Stomach (tissue), 8 donors: ENCODE measurements at regions not wholly inside any gene's neighbourhood (a gene's known extent, or its start where the extent isn't known, plus 50 kb on each side); places are given as distances from the start of the nearest gene placed in this dataset.

Experiments used
- DNase-seq, 2 donors: peaks; one replicate each; pipeline versions ENCODE4 v3.0.0 to v3.0.0-alpha.2; 2013 to 2019
- H3K27ac ChIP-seq, 5 donors: fragments of 200-600 bp in 4 of 5; sonication (generic) in 4 of 5; one replicate each; pipeline ENCODE4 v1.5.1; 2013 to 2019; ENCODE audit warnings: mild to moderate bottlenecking in 1 of 5, moderate library complexity in 1 of 5
- H3K27me3 ChIP-seq, 3 donors: fragments of 200-600 bp; sonication (generic); one replicate each; pipeline ENCODE4 v1.5.1; 2017 to 2019; ENCODE audit warnings: mixed run types in 1 of 3
- H3K36me3 ChIP-seq, 4 donors: fragments of 200-600 bp; sonication (generic); 1 replicate in 3 of 4; 2 replicates in 1 of 4; pipeline ENCODE4 v1.5.1; 2016 to 2019
- H3K4me1 ChIP-seq, 4 donors: fragments of 200-600 bp; sonication (generic); one replicate each; pipeline ENCODE4 v1.5.1; 2016 to 2019
- H3K4me3 ChIP-seq, 4 donors: fragments of 200-600 bp; sonication (generic) in 3 of 4; one replicate each; pipeline ENCODE4 v1.5.1; 2016 to 2019; ENCODE audit warnings: mild to moderate bottlenecking in 1 of 4
- H3K9me3 ChIP-seq, 4 donors: fragments of 200-600 bp; sonication (generic); one replicate each; pipeline ENCODE4 v1.5.1; 2016 to 2019
- EP300 ChIP-seq: sonication (generic); formaldehyde crosslinking; IDR thresholded peaks from one replicate; pipeline ENCODE4 v1.6.1; 2017; ENCODE audit warnings: antibody characterized with exemption
- POLR2A ChIP-seq, 4 donors: fragments of 450-650 bp; IDR thresholded peaks; one replicate each; pipeline ENCODE4 v1.6.1; 2016; ENCODE audit warnings: antibody characterized with exemption in 4 of 4, control low read depth in 2 of 4, mild to moderate bottlenecking in 1 of 4, moderate library complexity in 1 of 4
- POLR2AphosphoS5 ChIP-seq, 3 donors: sonication (generic); formaldehyde crosslinking; IDR thresholded peaks; one replicate each; pipeline ENCODE4 v1.6.1; 2016; ENCODE audit warnings: antibody characterized with exemption in 3 of 3
- WGBS, 5 donors: extraction: QIAGEN DNeasy Blood & Tissue Kit in 3 of 5; methylation state at CpG; one replicate each; pipeline versions ENCODE4 v1.1.5 to v1.1.7; 2013 to 2018; 5-methylcytosine and 5-hydroxymethylcytosine counted together
- intact Hi-C: fragments of 100-400 bp; cut with DNase I; formaldehyde crosslinking; loops from one replicate; pipeline ENCODE4 v1.15.1; 2023; ENCODE audit warnings: low total_unique reads
- TF ChIP-seq, protein P1 (sequence below), 7 experiments: fragments of 450-650 bp in 4 of 7; fragments of 200-600 bp in 3 of 7; sonication (generic) in 3 of 7; IDR thresholded peaks; one replicate each; pipeline ENCODE4 v1.5.1; 2016 to 2019; ENCODE audit warnings: antibody characterized with exemption in 7 of 7, control low read depth in 2 of 7, mild to moderate bottlenecking in 1 of 7
- donor health status: healthy with polysubstance abuse.
- donor health status: Bipolar disorder and iron deficiency.
- donor health status: healthy.

DNA sequence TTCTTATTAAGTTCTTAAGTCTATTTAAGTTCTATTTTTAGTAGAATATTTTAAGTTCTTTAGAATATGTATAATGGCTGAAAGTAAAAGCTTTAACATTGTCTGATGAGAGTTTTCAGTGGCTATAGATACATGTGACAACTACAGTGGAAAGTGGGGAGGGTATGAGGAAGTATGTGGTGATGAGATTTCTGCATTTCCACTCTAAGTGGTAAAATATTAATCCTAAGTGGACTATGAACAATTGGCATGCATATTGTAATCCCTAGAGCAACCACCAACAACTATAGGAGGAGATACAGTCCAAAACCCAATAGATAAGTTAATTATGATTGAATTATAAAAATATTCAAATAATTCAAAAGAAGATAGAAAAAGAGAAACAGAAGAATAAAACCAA lies 183.6 kb downstream of the GADD45G start:
- H3K9me3 ChIP-seq: no peaks in the 10 kb centered on the region
- H3K27me3 ChIP-seq: no peaks in the 10 kb centered on the region
- no peaks in the 10 kb centered on the region for H3K36me3 ChIP-seq
- no peak overlapping the region for H3K27ac ChIP-seq
- H3K4me3 ChIP-seq: no peak overlapping the region
- peaks cover 0 to 8% (median 0%) of the 10 kb centered on the region in 4 donors for H3K4me1 ChIP-seq
- intact Hi-C loops: no loop called here
- TF ChIP-seq POLR2AphosphoS5 (IDR thresholded peaks at IDR 0.05): no peak
- no peak for TF ChIP-seq EP300
- TF ChIP-seq POLR2A (IDR thresholded peaks at IDR 0.05): no peak
- TF ChIP-seq, protein P1, sequence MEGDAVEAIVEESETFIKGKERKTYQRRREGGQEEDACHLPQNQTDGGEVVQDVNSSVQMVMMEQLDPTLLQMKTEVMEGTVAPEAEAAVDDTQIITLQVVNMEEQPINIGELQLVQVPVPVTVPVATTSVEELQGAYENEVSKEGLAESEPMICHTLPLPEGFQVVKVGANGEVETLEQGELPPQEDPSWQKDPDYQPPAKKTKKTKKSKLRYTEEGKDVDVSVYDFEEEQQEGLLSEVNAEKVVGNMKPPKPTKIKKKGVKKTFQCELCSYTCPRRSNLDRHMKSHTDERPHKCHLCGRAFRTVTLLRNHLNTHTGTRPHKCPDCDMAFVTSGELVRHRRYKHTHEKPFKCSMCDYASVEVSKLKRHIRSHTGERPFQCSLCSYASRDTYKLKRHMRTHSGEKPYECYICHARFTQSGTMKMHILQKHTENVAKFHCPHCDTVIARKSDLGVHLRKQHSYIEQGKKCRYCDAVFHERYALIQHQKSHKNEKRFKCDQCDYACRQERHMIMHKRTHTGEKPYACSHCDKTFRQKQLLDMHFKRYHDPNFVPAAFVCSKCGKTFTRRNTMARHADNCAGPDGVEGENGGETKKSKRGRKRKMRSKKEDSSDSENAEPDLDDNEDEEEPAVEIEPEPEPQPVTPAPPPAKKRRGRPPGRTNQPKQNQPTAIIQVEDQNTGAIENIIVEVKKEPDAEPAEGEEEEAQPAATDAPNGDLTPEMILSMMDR (IDR thresholded peaks at IDR 0.05): no peak
- no peak for DNase-seq

DNA sequence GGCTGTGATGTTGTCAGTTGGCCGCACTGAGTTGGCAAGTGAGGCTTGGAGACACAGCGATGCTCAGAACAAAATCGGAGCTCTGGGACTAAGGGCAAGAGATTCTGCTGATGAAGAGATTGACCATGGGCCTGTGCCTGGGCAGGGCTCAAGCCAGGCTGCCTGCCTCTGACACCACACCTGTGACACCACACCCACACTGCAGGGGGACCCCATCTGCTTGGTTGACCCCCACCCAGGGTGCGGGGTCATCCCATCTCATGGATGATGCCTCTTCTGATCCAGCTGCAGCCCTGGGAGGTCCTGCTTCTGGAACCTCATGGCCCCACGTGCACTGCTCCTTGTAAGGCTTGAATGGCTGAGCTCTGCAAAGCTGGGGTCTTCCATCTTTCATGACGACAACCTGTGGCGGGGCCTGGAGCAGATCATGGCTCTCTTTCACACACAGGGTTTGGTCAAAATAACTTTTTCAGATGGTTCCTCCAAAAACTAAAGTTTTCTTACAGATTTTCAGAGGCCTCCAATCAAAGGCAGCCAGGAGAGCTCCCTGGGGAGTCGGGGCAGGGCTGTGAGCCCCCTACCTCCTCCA lies 185.2 kb downstream of the GADD45G start:
- no peaks in the 10 kb centered on the region for H3K36me3 ChIP-seq
- intact Hi-C loops: no loop called here
- H3K4me1 ChIP-seq: peaks cover 0 to 8% (median 0%) of the 10 kb centered on the region in 4 donors
- H3K27ac ChIP-seq: no peak overlapping the region
- H3K4me3 ChIP-seq: no peak overlapping the region
- 90 to 98% (median 94%) methylated on average over 7 to 8 of the region's 8 CpGs for WGBS, 5 donors
- no peaks in the 10 kb centered on the region for H3K9me3 ChIP-seq
- no peaks in the 10 kb centered on the region for H3K27me3 ChIP-seq
- no peak for DNase-seq
- no peak for TF ChIP-seq EP300
- no peak for TF ChIP-seq POLR2A (IDR thresholded peaks at IDR 0.05)
- TF ChIP-seq POLR2AphosphoS5 (IDR thresholded peaks at IDR 0.05): no peak
- TF ChIP-seq, protein P1 (IDR thresholded peaks at IDR 0.05): no peak

DNA sequence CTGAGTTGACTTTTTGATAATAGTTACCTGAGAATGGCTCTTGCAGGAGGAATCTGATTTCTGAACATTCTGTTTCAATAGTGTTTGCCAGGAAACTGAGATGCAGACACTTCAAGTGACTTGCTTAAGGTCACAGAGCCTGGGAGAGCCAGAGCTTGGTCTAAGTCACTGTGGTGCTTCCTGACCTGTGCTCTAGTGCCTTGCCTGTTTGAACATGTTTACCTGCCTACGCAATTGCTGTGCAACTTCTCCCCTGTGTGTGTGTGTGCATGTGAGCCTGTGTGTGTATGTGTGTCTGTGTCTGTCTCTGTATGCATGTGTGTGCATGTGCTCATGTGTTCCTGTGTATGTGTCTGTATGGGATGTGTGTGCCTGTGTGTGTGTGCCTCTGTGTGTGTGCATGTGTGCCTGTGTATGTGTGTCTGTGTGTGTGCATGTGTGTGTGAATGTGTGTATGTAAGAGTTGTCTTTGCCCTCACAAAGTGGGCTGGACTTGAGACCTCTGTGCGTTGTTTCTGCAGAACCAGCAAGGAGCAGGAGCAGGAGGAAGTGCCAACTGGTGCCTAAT lies 185.8 kb downstream of the GADD45G start:
- DNase-seq: no peak
- intact Hi-C loops: no loop called here
- Histone ChIP-seq H3K4me1 (peaks cover 0 to 8% (median 0%) of the 10 kb centered on the region in 4 donors), H3K27ac (no peak overlapping the region), H3K4me3 (no peak overlapping the region), H3K36me3 (no peaks in the 10 kb centered on the region), H3K27me3 (no peaks in the 10 kb centered on the region), H3K9me3 (no peaks in the 10 kb centered on the region)
- WGBS, 5 donors: 52 to 93% (median 74%) methylated on average over 2 of the region's 2 CpGs
- TF ChIP-seq EP300: no peak
- no peak for TF ChIP-seq POLR2A (IDR thresholded peaks at IDR 0.05)
- TF ChIP-seq, protein P1 (IDR thresholded peaks at IDR 0.05): no peak
- no peak for TF ChIP-seq POLR2AphosphoS5 (IDR thresholded peaks at IDR 0.05)

DNA sequence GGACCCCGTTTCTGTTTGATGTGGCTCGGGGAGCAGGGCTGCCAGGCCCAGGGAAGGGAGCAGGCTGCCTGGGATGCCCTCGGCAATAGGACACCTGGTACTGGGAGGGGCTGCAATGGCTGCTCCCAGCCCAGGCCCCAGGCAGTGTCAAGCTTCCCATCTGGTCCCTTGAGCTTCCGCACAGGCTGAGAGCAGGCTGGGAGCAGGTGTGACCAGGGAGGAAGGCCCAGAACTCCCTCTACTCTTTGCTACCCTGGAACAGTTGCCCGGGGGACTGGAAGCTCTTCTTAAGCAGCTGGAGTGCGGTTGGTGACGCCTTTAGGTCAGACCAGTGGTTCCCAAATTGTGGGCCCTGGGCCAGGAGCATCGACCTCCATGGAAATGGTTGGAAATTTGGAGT lies 186.9 kb downstream of the GADD45G start:
- Histone ChIP-seq H3K4me1 (peaks cover 0 to under 1% (median 0%) of the 10 kb centered on the region in 4 donors), H3K27ac (no peak overlapping the region), H3K27me3 (no peaks in the 10 kb centered on the region), H3K9me3 (no peaks in the 10 kb centered on the region), H3K4me3 (no peak overlapping the region), H3K36me3 (no peaks in the 10 kb centered on the region)
- 78 to 92% (median 89%) methylated on average over 7 to 8 of the region's 8 CpGs for WGBS, 5 donors
- intact Hi-C loops: no loop called here
- TF ChIP-seq, protein P1 (IDR thresholded peaks at IDR 0.05): no peak
- TF ChIP-seq EP300 (no peak), POLR2A (IDR thresholded peaks at IDR 0.05) (no peak), POLR2AphosphoS5 (IDR thresholded peaks at IDR 0.05) (no peak)
- no peak for DNase-seq
